ENCODE measurements at regions not wholly inside any gene's neighbourhood (a gene's known extent, or its start where the extent isn't known, plus 50 kb on each side); places are given as distances from the start of the nearest gene placed in this dataset.
"Not testable (repeated sequence)": the region's sequence is repeated elsewhere in the genome, so short reads cannot be mapped to it uniquely, and the experiment has no call there.

GRCh38 chr6:68159433-68159832 is 475.6 kb upstream of the ADGRB3 start:
- DNase-seq (ENCODE audit: low read depth): no peak

GRCh38 chr6:68158256-68158655 is 476.8 kb upstream of the ADGRB3 start:
- DNase-seq (ENCODE audit: low read depth): no peak

- DNase-seq (ENCODE audit: low read depth): peak; percentile 26
Measured at GRCh38 chr6:68144667-68145066, 490.4 kb upstream of the ADGRB3 start.

GRCh38 chr6:68141190-68141589 is 493.9 kb upstream of the ADGRB3 start:
- DNase-seq (ENCODE audit: low read depth): no peak

- no peak for DNase-seq (ENCODE audit: low read depth)
Measured at GRCh38 chr6:68139130-68139529, 496.0 kb upstream of the ADGRB3 start.

- peak; percentile 95 for DNase-seq (ENCODE audit: low read depth)
Measured at GRCh38 chr6:68134796-68135195, 500.3 kb upstream of the ADGRB3 start.

GRCh38 chr6:68128211-68128610 is 506.9 kb upstream of the ADGRB3 start:
- DNase-seq (ENCODE audit: low read depth): no peak

- DNase-seq (ENCODE audit: low read depth): no peak
Measured at GRCh38 chr6:68127074-68127473, 508.0 kb upstream of the ADGRB3 start.

- DNase-seq (ENCODE audit: low read depth): peak; percentile 47
Measured at GRCh38 chr6:68126089-68126749, 508.9 kb upstream of the ADGRB3 start.

- DNase-seq (ENCODE audit: low read depth): not testable (repeated sequence)
Measured at GRCh38 chr6:68122975-68123374, 512.1 kb upstream of the ADGRB3 start.

GRCh38 chr6:68122032-68122431 is 513.0 kb upstream of the ADGRB3 start:
- no peak for DNase-seq (ENCODE audit: low read depth)

- not testable (repeated sequence) for DNase-seq (ENCODE audit: low read depth)
Measured at GRCh38 chr6:68120954-68121353, 514.1 kb upstream of the ADGRB3 start.

GRCh38 chr6:68114463-68115047 is 520.5 kb upstream of the ADGRB3 start:
- no peak for DNase-seq (ENCODE audit: low read depth)

GRCh38 chr6:68108233-68108835 is 526.7 kb upstream of the ADGRB3 start:
- DNase-seq (ENCODE audit: low read depth): peak; percentile 73

GRCh38 chr6:68094070-68094469 is 541.0 kb upstream of the ADGRB3 start:
- DNase-seq (ENCODE audit: low read depth): no peak

GRCh38 chr6:68087399-68088133 is 547.5 kb upstream of the ADGRB3 start:
- DNase-seq (ENCODE audit: low read depth): peak; percentile 67

- no peak for DNase-seq (ENCODE audit: low read depth)
Measured at GRCh38 chr6:68086199-68086598, 548.9 kb upstream of the ADGRB3 start.

GRCh38 chr6:68085599-68085998 is 549.5 kb upstream of the ADGRB3 start:
- peak; percentile 19 for DNase-seq (ENCODE audit: low read depth)

- DNase-seq (ENCODE audit: low read depth): peak; percentile 75
Measured at GRCh38 chr6:68082086-68082485, 553.0 kb upstream of the ADGRB3 start.

GRCh38 chr6:68080074-68080473 is 555.0 kb upstream of the ADGRB3 start:
- DNase-seq (ENCODE audit: low read depth): no peak

- no peak for DNase-seq (ENCODE audit: low read depth)
Measured at GRCh38 chr6:68077661-68078060, 557.4 kb upstream of the ADGRB3 start.

GRCh38 chr6:68071740-68072139 is 563.3 kb upstream of the ADGRB3 start:
- no peak for DNase-seq (ENCODE audit: low read depth)

All from M059J (cell line).